LoVo (cell line): ENCODE measurements at regions not wholly inside any gene's neighbourhood (a gene's known extent, or its start where the extent isn't known, plus 50 kb on each side); places are given as distances from the start of the nearest gene placed in this dataset.
"Not testable (repeated sequence)": the region's sequence is repeated elsewhere in the genome, so short reads cannot be mapped to it uniquely, and the experiment has no call there.

ENCODE experiments used
- DNase-seq: peaks from one replicate; pipeline ENCODE4 v3.0.0-alpha.2; 2016; ENCODE audit warnings: low spot score

DNA sequence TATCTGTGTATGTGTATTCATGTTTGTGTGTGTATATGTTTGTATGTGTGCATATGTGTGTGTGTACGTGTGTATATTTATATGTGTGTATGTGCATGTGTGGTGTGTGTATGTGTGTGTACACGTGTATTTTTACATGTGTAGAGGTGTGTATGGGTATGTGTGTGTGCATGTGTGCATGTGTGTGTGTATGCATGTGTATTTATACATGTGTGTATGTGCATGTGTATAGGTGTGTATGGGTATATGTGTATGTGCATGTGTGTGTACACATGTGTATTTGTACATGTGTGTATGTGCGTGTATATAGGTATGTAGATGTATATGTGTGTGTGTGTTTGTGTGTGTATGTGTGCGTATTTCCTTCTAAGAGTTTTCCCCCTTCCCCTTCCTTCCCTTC is 207.7 kb upstream of the ATP6AP2 start:
- DNase-seq = no peak

DNA sequence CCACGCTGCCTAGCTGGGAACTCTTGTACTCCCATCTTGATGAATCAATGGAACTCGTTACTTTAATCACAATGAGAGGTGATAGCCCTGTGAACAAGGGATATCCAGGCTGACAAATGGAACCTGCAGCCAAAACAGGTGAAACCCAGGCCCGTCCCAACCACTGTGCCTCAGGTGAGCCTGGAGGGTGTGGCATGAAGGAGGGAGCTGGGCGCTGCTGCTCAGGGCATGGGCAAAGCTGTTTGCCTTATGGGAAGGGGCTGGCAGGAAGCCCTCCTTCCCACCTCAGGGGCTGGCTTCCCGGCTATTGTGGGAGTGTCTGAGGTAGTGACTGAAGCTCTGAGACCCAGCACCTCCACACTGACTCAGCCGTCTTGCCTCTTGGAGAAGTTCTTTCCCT is 209.4 kb upstream of the ATP6AP2 start:
- DNase-seq = no peak

DNA sequence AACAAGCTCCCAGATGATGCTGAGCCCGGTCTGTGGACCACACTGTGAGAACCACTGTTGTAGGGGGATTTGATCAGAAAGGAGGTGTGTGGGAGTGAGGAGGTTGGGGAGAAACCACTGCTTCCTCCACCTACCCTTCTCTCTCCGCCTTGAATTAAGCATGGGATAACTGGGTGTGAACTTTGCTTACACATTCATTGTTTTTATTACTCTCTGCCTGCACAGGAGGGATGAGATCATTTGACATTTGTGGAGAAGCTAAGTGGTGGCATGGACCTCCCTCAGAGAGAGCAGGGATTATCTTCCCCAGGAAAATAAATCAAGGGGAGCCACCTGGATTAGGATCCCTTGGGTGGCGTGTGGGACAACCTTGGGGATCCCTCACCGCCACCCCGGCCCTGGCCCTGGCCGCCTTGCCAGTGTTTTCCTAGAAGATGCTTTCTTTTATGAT is 212.1 kb upstream of the ATP6AP2 start:
- DNase-seq = no peak

DNA sequence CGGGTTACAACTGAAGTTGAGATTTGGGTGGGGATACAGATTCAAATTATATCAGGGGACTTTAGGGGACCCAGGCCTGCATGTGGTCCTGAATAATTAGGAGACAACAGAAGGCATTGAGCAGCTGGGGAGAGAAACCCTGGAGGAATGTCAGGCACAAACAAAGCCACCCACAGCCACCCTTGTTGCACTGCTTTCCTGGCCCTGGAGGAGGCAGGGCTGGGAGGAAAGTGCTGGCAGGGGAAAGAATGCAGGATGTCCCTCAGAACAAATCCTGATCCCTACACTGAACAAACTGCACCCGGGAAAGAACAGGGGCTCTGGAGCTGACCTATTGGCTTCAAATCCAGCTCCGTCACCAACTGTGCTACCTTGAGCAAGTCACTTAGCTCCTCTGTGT is 214.1 kb upstream of the ATP6AP2 start:
- DNase-seq = no peak

DNA sequence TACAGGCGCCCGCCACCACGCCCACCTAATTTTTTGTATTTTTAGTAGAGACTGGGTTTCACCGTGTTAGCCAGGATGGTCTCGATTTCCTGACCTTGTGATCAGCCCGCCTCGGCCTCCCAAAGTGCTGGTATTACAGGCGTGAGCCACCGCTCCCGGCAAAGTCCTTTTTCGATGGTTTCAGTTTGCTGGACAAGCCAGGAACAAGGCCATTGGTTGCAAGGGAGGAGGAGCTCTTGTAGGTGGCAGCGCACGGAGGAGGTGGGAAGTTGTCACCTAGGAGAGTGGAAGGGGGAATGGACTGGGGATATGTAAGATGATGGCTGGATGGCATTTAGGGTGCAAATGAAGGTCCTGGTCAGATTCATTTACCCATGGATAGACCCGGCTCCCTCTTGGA is 218.5 kb upstream of the ATP6AP2 start:
- not testable (repeated sequence) for DNase-seq

DNA sequence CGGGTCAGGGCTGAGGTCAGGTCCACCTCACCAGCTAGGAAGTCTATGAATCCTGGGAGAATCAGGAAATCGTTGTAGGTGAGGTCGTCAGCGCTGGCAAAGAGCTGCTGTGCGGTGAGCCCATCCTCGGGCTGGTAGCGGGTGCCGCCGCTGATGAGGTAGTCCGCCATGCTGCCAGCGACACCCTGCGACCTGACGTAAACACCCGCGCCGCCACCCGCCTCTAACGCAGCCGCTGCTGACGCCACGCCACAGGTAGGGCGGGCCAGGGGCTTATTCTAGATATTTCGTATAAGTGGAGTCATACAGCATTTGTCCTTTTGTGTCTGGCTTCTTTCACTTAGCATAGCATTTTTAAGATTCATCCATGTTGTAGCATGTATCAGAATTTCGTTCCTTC is 220.2 kb upstream of the ATP6AP2 start:
- no peak for DNase-seq

DNA sequence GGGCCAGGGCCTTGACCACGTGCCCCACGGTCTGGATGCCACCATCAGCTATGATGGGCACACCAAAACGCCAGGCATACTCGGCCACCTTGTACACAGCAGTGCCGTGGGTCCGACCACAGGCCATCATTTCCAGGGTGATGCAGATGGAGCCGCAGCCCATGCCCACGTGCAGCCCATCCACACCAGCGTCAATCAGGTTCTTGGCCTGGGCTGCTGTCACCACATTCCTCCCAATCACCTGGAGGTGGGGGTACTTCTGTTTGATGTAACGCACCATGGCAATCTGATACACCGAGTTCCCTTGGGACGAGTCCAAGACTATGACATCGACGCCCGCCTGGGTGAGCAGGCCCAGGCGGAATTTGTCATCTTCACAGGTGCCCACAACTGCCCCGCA is 221.2 kb upstream of the ATP6AP2 start:
- DNase-seq = no peak

DNA sequence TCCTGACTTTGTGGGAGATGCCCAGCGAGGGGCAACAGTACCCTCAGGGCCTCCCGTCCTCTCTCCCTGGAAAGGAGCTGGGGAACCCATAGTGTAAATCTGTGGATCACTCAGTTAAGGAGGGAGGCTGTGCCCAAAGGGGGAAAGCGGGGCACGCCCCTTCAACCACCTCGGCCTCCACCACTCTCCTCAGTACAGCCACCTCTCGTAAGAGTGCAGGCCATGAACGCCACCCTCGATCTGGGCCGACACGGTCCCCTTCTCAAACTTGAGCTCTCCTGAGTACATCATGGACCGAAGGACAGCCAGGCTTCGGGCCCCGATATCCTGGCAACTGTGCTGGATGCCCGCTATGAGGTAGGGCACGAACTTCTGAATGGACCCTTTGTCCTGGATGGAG is 221.8 kb upstream of the ATP6AP2 start:
- DNase-seq = no peak

DNA sequence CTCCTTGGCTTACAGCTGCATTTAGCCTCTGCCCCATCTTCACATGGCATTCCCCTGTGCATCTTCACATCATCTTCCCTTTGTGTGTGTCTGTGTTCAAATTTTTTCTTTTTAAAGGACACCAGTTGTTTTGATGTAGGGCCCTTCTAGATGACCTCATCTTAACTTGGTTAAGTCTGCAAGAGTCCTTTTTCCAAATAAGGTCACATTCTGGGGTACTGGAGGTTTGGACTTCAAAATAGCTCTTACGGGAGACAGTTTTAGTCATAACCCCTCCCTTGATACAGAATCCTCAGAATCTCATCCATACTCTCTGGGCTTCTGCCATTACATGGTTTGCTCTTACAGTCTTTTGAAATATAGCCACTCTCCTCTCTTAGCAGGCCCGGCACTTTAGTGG is 231.5 kb upstream of the ATP6AP2 start:
- no peak for DNase-seq

DNA sequence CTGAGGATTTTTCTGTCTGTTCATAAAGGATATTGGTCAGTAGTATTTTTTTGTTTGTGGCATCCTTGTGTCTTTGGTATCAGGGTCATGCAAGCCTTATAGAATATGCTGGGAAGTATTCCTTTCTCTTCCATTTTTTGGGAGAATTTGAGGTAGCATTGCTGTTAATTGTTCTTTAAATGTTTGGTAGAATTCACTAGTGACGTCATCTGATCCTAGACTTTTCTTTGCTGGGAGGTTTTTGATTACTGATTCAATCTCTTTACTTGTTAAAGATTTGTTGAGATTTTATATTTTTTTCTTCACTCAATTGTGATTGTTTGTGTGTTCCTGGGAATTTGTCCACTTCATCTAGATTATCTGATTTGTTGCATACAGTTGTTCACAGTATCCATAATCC is 234.4 kb upstream of the ATP6AP2 start:
- DNase-seq = no peak

DNA sequence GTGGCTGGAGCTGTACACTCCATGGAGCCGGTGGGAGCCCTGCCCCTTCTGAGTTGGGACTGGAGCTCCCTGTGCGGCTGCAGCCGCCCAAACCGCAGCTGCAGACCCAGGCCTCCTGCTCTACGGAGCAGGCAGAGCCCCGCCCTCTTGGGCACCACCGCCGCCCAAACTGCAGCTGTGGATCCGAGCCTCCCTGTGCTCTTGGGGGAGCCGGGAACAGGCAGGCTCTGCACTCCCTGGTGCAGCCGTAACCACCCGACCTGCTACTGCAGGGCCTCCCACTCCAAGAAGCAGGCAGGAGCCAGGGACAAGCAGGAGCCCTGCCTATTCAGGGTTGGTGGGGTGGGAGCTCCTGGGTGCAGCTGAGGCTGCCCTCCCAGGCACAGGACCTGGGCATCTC is 237.5 kb upstream of the ATP6AP2 start:
- DNase-seq = no peak

DNA sequence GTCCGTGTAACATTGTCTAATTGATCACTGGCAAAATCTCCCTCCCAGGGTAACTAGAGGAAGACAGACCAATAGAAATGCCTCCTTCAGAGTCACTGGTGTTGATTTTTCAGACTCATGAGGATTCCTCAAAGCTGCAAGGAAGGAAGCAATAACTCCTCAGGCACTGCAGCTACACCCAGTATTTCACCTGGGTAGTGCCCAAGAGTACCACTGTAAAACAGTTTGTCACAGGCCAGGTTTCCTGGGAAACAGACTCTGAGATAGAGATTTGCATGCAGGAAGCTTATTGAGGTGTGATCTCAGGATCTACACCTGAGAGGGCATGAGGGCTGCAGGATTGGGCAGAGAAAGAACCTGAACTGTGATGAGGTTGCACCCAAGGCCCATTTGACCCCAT is 240.7 kb upstream of the ATP6AP2 start:
- no peak for DNase-seq

DNA sequence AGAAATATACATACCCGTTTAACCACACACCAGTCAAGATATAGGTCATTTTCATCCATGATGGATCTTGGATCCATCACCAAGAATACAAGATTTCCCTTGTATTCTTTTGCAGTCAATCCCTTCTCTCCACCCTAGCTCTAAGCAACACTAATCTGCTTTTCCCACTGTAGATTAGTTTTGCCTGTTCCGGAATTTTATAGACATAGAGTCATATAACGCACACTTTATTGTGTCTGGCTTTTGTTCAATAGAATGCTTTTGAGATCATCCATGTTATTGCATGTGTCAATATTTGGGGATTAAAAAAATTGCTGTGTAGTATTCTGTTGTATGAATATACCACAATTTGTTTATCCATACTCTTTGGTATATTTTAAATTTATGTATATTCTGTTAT is 235.6 kb upstream of the BCOR start:
- DNase-seq = no peak

DNA sequence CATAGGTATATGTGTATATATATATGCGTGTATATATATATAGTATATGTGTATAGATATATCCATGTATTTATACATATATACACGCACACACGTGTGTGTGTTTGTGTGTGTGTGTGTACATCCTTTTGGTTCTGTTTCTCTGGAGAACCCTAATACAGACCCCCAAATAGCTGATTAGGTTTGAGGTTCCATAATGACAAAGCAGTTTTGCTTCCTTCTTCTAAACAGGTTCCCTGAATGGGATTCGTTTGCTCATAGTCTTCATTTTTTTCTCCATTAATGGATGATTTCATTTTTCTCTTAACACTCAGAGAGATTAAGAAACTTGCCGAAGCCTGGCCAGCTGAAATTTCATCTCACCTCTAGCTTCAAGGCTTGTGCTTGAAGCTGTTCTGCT is 234.0 kb upstream of the BCOR start:
- no peak for DNase-seq

DNA sequence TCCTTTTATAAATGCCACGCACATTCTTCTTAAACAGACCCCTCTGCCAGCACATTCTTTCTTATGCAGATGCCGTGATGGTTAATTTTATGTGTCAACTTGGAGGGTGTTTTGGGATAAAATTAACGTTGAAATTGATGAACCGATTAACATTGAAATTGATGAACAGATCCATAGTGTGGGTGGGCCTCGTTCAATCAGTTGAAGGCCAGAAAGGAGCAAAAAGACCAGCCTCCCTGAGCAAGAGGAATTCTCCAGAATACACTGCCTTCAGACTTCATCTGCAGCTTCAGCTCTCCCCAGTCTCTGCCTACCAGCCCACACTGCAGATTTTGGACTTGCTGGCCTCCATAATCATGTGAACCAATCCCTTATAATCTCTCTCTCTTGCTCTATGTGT is 233.6 kb upstream of the BCOR start:
- DNase-seq = no peak

DNA sequence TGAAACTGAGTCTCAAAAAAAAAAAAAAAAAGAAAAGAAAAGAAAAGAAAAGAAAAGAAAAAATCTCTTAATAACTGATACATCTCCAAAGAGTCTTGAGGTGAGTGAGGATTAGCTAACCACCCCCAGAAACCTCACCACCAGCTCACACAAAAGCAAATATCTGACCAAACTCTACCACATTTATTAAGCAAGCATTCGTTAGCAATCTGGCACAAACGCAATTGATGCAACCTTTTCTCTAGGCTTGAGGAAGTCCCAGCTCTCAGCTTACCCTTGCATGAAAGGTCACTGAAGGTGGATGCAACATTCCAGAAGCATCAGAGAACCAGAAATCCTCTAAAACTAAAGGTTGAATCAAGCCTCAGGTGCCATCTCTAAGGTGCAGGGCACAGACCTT is 231.9 kb upstream of the BCOR start:
- no peak for DNase-seq

DNA sequence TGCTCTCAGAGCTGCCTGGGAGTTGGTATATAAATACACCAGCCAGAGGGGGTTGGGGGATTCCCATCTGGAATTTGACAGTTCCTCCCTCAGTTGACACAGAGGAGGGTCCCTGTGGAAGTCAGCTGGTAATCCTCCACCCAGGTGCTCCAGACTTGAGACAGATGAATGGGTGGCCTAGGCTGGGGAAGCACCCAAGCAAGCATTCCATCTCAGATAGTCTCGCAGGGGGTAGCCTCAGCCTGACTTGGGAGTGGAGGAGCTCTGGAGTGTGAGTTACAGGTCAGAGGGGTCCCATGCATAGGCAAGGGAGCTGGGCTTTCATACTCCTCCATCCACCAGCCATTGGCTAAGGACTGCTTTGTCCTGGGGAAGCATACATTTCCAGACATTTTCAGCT is 229.3 kb upstream of the BCOR start:
- DNase-seq = no peak

DNA sequence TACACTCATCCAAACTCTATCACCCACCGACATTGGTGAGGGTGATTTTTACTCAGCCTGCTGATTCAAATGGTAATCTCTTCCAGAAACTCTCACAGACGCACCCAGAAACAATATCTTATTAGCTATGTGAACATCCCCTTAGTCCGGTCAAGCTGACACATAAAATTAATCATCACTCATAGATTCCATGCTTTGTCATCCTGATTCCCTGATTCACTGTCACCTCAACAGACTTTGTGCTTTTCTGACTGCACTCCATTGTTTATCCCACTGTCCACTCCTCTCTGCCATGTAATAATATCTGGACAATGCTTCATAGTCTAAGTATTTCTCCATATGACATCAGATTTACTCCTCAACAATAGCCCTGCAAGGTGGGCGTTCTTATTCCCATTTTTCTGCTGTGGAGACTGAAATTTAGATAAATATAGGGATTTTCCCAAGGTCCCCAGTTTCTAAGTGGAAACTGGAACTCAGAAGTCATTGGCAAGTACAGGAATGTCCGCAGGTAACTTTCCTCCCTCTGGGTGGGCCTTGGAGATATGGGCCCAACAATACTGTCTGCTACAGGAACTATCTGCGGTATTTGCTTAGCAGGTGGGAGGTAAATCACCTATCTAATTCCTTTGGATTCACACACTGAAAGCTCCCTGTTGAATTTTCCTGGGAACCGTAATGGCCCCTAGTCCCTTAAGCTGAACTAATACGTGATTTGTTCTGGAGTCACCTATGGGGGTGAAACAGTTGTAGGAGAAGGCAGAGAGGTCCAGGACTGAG is 228.6 kb upstream of the BCOR start:
- no peak for DNase-seq

DNA sequence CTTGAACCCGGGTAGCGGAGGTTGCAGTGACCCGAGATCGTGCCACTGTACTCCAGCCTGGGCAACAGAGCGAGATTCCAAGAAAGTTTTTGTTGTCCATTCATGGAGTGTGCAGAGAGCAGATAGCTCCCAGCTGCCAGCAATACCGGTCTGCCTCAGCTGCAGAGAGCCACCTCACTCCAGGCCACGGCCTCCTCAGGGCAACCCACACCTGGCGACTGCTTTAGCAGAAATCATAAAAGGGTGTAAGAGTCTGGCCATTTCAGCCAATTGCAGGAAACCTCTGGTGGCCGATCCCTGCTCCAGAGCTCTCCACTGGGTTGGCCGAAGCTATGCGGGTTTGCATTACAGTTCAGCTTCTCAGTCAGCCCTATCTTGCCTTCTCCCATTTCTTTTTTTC is 227.4 kb upstream of the BCOR start:
- no peak for DNase-seq

DNA sequence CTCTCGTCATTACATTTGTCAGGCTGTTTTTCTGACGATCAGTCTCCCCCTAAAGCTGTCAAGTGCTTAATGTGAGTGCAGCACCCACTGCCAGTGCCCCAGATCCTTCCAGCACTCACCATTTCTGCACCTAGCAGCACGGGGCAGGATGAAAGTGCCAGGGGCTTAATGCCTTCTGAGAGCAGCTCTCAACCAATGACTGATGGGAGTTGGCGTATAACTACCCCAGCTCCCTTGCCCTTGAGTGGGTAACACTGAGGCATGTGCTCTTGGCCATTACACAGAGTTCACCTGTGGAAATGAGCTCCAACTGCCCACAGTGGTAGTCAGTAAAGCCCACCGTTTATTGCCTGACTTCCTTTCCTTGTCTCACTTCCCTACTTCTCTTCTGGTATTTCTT is 226.2 kb upstream of the BCOR start:
- no peak for DNase-seq

DNA sequence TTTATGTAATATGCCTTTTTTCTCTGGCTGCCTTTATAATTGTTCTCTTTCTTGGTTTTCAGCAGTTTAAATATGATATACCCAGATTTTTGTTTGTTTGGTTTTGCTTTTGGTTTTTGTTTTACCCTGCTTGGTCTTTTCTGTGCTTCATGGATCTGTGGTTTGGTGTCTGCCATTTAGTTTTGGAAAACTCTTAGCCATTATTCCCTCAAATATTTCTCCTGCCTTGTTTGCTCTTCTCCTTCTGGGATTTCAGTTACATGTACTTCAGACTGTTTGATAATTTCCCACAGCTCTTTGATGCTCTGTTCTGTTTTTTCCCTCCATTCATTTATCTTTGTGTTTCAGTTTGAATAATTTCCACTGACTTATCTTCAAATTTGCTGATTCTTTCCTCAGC is 223.1 kb upstream of the BCOR start:
- no peak for DNase-seq

DNA sequence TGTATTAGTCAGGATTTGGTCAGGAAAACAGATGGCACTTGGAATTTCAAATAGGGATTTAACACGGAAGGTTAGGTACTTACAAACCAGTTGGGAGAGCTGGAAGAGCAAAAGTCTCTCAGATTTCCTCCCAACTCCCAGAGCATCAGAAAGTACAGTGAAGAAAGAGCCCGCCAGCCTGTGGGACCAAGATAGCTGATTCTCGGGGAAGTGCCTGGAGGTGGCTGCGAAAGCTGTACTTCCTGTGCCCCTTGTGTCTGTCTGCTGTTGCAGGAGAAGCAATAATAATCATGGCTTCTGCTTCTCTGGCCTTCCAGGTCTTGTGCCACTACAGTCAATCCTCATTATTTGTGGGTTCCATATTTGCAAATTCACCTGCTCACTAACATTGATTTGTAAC is 221.0 kb upstream of the BCOR start:
- DNase-seq = no peak

DNA sequence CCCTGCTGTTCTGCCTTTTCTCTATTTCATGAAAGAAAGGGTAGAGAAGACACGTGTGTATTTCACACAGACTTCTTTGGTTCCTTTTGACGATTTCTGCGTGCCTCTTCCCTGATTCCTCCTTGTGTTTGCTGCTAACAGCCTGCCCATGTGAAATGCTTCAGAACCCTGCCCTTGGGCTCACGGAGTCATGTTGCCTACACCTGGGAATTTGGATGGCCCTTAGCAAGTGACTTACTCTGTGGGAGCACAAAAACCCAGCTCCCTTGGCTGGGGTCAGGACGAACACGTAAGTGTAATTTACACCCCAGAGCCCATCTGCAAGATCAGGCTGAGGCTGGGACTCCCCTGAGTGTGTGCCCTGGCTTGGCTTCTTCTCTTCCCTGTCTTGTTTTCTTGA is 220.3 kb upstream of the BCOR start:
- DNase-seq = no peak

DNA sequence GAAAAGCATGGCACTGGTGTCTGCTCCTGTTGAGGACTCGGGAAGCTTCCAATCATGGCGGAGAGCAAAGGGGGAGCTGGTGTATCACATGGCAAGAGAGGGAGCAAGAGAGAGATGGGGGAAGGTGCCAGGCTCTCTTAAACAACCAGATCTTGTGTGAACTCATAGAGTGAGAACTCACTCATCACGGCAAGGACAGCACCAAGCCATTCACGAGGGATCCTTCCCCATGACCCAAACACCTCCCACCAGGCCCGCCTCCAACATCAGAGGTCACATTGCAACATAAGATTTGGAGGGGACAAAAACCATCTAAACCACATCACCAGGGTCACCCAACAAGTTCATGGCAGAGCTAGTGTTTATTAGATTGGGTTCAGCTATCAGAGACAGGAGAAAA is 218.7 kb upstream of the BCOR start:
- no peak for DNase-seq

DNA sequence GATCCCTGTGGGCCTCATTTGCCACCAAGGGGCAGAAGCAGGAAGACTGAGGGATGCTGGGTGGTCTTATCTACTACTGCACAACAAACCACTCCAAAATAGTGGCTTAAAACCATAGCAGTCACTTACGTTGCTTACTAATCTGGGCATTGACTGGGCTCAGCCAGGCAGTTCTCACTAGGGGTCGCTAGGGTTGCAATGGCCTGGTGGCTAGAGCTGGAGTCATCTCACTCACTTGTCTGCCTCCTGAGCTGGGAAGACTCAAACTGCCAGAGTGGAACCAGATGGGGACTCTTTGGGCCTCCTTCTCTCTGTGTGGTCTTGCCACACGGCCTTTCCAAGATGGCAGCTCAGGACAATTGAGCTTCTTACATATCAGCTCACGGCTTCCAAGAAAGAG is 216.3 kb upstream of the BCOR start:
- no peak for DNase-seq
